SK-N-MC (cell line): ENCODE measurements at regions not wholly inside any gene's neighbourhood (a gene's known extent, or its start where the extent isn't known, plus 50 kb on each side); places are given as distances from the start of the nearest gene placed in this dataset.

Experiments used
- EZH2 ChIP-seq: fragments of 200-600 bp; sonication (generic); IDR thresholded peaks from one replicate; pipeline ENCODE4 v1.6.1; 2017; ENCODE audit warnings: antibody characterized with exemption
- POLR2AphosphoS5 ChIP-seq: IDR thresholded peaks from 2 replicates; pipeline ENCODE4 v1.6.1; 2012; ENCODE audit warnings: mild to moderate bottlenecking, low read depth, low read length, borderline replicate concordance

- TF ChIP-seq POLR2AphosphoS5 (no peak), EZH2 (no peak)
Measured at GRCh38 chr15:37720267-37720666, 214.2 kb upstream of the TMCO5A start.
